GM12892 (cell line): ENCODE measurements at regions not wholly inside any gene's neighbourhood (a gene's known extent, or its start where the extent isn't known, plus 50 kb on each side); places are given as distances from the start of the nearest gene placed in this dataset.

Source experiments
- DNase-seq: peaks from one replicate; pipeline ENCODE4 v3.0.0; 2011; ENCODE audit not compliant: insufficient read length
- FAIRE-seq: peaks from 2 replicates; lab custom pipeline; 2011; peaks lifted over from hg19 to GRCh38; lab: Jason Lieb, UNC
- POLR2A ChIP-seq: IDR thresholded peaks from 2 replicates; pipeline ENCODE4 v1.6.1; 2011; ENCODE audit warnings: low read depth, low read length, control low read depth
- POLR2AphosphoS5 ChIP-seq: IDR thresholded peaks from 2 replicates; pipeline ENCODE4 v1.6.1; 2011; ENCODE audit warnings: low read depth, low read length, control low read depth
- TAF1 ChIP-seq: IDR thresholded peaks from 2 replicates; pipeline ENCODE4 v1.6.1; 2011; ENCODE audit warnings: low read depth, mild to moderate bottlenecking, control low read depth, low read length, borderline replicate concordance

- no peak for FAIRE-seq
- DNase-seq, result no peak
- TF ChIP-seq POLR2A (no peak), TAF1 (no peak), POLR2AphosphoS5 (no peak)
Observed at GRCh38 chr4:149932188-149932587, 116.5 kb upstream of the IQCM start.

DNA sequence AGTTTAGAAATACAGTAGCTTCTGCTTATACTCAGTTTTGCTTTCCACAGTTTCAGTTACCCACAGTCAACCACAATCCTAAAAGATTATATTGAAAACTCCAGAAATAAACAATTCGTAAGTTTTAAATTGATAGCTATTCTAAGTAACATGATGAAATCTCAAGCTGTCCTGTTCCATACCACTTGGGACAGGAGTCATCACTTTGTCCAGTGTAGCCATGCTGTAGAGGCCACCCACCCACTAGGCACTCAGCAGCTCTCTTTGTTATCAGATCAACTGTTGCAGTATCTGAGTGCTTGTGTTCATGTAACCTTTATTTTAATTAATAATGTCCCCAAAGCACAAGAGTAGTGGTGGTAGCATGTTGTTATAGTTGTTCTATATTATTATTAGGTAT lies 117.5 kb upstream of the IQCM start:
- FAIRE-seq (no peak), DNase-seq (no peak)
- no peak for TF ChIP-seq TAF1
- TF ChIP-seq POLR2AphosphoS5, result no peak
- no peak for TF ChIP-seq POLR2A

DNA sequence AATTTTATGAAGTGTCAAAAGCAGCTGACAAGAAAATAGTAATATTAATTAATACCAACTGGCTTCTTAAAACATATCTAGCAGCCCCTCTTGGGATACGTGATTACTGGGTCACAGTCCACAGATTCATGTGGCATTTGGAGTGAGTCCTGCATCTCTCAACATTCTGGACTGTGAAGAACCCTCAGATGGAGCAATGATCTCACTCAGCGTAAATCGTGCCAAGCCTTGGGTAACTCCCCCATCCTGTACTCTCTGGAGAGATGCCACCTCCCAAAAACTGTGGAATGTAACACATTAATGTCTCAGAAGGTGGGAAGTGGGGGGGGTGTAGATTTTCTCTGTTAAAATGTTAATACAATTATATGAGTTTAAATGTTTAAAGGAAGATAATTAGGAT lies 118.2 kb upstream of the IQCM start:
- FAIRE-seq (no peak), DNase-seq (no peak)
- TF ChIP-seq POLR2A (no peak), TAF1 (no peak), POLR2AphosphoS5 (no peak)

DNA sequence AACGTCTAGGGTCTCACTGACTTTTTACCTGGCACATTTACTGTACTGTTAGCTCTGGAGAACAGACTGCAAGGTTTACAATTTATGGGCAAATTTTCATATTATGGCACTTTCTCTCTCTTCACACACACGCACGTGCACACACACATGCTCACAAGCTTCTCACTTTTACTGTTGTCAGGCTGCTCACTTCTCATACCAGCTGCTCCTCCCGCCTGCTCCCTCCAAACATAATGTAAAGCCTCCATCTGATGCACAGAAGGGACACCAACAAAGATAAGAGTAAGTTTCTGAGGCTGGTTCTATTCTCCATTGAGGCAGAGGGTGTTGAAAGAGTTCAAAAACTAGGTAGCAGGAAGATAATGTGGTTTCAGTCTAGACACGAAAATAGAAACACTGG lies 128.9 kb upstream of the DCLK2 start:
- TF ChIP-seq POLR2AphosphoS5, result no peak
- no peak for TF ChIP-seq POLR2A
- TF ChIP-seq TAF1, result no peak
- DNase-seq (no peak), FAIRE-seq (no peak)

GRCh38 chr4:149951152-149951900 lies 126.9 kb upstream of the DCLK2 start:
- FAIRE-seq (no peak), DNase-seq (no peak)
- TF ChIP-seq TAF1, result no peak
- no peak for TF ChIP-seq POLR2AphosphoS5
- TF ChIP-seq POLR2A, result no peak

DNA sequence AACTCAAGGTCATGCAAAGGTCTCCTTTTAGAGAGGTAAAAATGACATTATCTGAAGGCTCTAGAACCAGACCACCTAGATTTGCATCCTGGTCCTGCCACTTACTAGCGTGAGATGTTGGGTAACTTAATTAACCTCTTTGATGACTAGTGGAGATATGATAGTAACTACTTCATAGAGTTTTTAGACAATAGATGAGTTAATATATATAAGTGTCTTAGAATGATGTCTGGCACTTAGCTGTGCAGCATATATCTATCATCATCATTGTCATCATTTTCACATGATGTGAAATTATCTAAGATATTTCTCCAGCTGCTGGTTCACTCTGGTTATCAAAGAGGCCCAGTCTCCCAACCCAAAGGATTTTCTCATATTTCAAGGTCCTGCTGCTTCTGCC lies 126.1 kb upstream of the DCLK2 start:
- FAIRE-seq (no peak), DNase-seq (no peak)
- TF ChIP-seq POLR2A (no peak), POLR2AphosphoS5 (no peak), TAF1 (no peak)

DNA sequence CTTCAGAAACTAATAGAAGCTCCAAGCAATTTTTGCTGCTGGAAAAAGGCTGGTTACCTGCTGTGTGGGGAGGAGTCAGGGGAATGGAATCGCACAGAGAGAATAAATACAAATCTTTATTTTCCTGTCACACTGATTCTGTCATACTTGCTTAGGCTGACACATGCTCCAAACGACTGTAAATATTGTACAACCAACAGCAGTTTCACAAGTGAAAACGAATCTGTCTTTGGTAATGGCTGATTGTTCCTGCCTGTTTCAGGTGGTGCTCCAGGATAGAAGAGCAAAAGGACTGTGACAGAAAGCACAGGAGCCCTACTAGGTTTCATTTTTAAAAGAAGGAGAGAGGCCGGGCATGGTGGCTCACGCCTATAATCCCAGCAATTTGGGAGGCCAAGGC lies 125.5 kb upstream of the DCLK2 start:
- DNase-seq (no peak), FAIRE-seq (no peak)
- no peak for TF ChIP-seq TAF1
- no peak for TF ChIP-seq POLR2AphosphoS5

DNA sequence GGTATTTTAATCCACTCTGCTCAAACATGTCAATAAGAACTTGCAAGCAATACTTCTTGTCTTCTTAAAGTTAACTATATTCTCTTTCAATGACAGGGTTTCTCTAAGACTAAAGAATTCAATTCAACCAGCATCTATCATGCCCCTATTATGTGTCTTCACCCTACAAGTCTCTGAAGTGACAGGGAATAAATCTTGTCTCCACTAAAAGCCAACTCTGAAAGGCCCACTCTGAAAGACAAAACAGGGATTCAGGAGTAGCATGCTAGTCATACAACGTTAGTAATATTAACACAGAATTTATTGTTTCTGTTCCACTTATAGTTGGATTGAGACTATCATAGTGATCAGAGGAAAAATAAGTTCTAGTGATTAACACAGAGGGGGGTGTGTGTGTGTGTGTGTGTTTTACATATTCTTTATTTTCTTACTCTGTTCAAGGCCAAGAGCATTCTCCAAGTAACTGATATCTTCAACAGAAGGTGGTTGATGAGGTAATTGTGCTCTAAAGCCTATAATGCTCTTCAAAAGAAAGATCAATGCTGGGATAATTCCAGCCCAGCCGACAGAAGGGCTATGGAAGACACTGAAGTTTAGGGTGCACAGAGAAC lies 122.4 kb upstream of the DCLK2 start:
- TF ChIP-seq POLR2A (no peak), TAF1 (no peak), POLR2AphosphoS5 (no peak)
- DNase-seq, result no peak
- no peak for FAIRE-seq

- no peak for FAIRE-seq
- no peak for DNase-seq
- TF ChIP-seq POLR2A, result no peak
- no peak for TF ChIP-seq TAF1
- no peak for TF ChIP-seq POLR2AphosphoS5
Observed at GRCh38 chr4:149956678-149957077, 121.6 kb upstream of the DCLK2 start.

- no peak for DNase-seq
- TF ChIP-seq POLR2A (no peak), POLR2AphosphoS5 (no peak), TAF1 (no peak)
- FAIRE-seq, result no peak
Observed at GRCh38 chr4:149961876-149962597, 116.2 kb upstream of the DCLK2 start.

DNA sequence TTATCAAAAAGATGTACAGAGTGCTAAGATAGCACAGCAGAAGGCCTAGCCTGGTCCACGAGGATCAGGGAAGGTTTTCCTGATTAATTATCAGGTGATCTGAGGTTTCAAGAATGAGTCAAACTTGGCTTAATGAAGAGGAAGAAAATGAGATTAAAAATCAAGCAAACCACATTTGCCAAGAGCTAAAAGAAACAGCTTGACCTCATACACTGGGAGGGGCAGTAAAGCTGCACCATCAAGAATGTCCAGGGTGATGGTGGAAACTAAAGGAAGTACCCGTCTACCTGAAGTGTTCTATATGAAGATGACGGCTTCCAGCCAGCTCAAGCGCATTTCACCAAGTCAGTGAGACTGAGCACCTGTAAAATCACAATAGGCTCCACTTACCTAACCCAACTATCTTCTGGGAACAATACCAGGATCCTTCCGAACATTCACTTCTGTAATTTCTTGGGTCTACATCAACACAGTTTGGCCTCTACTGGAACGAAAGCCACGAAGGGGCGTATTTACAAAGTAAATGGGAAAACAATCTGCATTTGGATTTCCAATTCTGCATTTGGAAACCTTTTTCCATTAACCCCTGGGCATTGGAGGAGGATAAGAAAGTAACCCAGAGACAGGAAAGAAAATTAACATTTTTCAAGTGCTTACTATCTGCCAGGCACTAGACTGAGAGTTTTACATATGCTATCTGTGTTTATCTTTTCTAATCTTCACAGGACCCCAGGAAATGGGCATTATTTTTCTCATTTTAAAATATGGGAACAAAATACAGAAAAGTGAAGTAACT lies 114.0 kb upstream of the DCLK2 start:
- FAIRE-seq, result no peak

More for the DNA sequence above, 114.0 kb upstream of the DCLK2 start:
- TF ChIP-seq TAF1 (no peak), POLR2AphosphoS5 (no peak), POLR2A (no peak)
- DNase-seq, result no peak
